Pancreas (tissue), 10 donors: ENCODE measurements at regions not wholly inside any gene's neighbourhood (a gene's known extent, or its start where the extent isn't known, plus 50 kb on each side); places are given as distances from the start of the nearest gene placed in this dataset.

ENCODE experiments used
- ATAC-seq, 4 donors: fragments of 200-7000 bp; cut with Tn5 transposase; one replicate each; pipeline versions ENCODE4 v1.8.0 to v1.9.1; 2020; ENCODE audit warnings: mild to moderate bottlenecking in 4 of 4, moderate library complexity in 4 of 4
- DNase-seq, 6 donors: peaks; one replicate each; pipeline ENCODE4 v3.0.0-alpha.2; 2020
- FAIRE-seq: peaks from 2 replicates; lab custom pipeline; 2012; peaks lifted over from hg19 to GRCh38; lab: Jason Lieb, UNC
- H3K27ac ChIP-seq, 4 donors: fragments of 200-600 bp; sonication (generic); 1 replicate in 3 of 4; 2 replicates in 1 of 4; pipeline versions ENCODE4 v1.5.0 to v1.8.0; 2020
- H3K27me3 ChIP-seq, 4 donors: fragments of 200-600 bp; one replicate each; pipeline ENCODE4 v1.8.0; 2021
- H3K36me3 ChIP-seq, 3 donors: fragments of 200-600 bp; sonication (generic) in 1 of 3; one replicate each; pipeline versions ENCODE4 v1.5.0 to v1.8.0; 2020 to 2021
- H3K4me1 ChIP-seq, 3 donors: fragments of 200-600 bp; one replicate each; pipeline ENCODE4 v1.8.0; 2021
- H3K4me3 ChIP-seq, 4 donors: fragments of 200-600 bp; sonication (generic) in 2 of 4; one replicate each; pipeline versions ENCODE4 v1.5.0 to v1.8.0; 2020 to 2021
- H3K9me3 ChIP-seq, 4 donors: fragments of 200-600 bp; one replicate each; pipeline ENCODE4 v1.8.0; 2021
- WGBS, 2 donors: extraction: QIAGEN DNeasy Blood & Tissue Kit; methylation state at CpG; one replicate each; pipeline ENCODE4 v1.1.7; 2013; 5-methylcytosine and 5-hydroxymethylcytosine counted together
- intact Hi-C, 3 donors: fragments of 100-400 bp; cut with DNase I; formaldehyde crosslinking; loops; one replicate each; pipeline versions ENCODE4 v1.11.1 to v1.14.2; 2022
- TF ChIP-seq, protein P1 (sequence below), 4 donors: fragments of 200-600 bp; sonication (generic) in 3 of 4; IDR thresholded peaks; one replicate each; pipeline versions ENCODE4 v1.5.0 to v1.8.0; 2021; ENCODE audit warnings: antibody characterized with exemption in 4 of 4
- donor health status: healthy with polysubstance abuse.
- donor health status: DM: no; HTN: no; CAD: no; lungs with moderate emphysema.
- donor health status: DM: no; HTN: no; CAD: no.
- donor health status: control.
- donor health status: control.
- donor health status: Bipolar disorder and iron deficiency.
- donor health status: DM: yes; HTN: yes; CAD: no.
- donor health status: DM: no; HTN: no; CAD: no.
- donor health status: DM: no; HTN: no; CAD: no.
- donor health status: DM: yes; HTN: yes; CAD: no.

DNA sequence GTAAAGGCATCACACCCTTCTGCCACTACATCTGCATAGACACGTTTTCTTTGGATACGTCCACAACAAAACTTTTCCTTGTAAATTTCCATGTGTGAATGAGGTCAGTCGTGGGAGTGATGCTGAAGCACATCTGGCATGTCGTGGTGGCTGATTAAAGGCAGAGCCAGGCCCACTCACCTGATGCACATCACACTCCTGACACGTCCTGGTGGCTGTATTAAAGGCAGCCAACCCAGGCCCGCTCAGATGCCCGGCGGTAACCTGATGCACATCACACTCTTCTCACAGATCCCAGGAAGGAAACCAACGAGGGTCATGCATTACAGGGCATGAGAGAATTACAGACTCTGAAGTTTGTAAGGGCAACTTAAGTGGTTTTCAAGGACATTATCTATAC lies 321.6 kb upstream of the B3GAT1 start:
- no peaks in the 10 kb centered on the region for H3K27me3 ChIP-seq
- no peaks in the 10 kb centered on the region for H3K4me1 ChIP-seq
- no peak overlapping the region for H3K4me3 ChIP-seq
- DNase-seq (no peak), ATAC-seq (no peak), FAIRE-seq (no peak)
- H3K27ac ChIP-seq, result no peak overlapping the region
- no peaks in the 10 kb centered on the region for H3K9me3 ChIP-seq
- 48 to 70% methylated on average over 9 of the region's 9 CpGs for WGBS, 2 donors
- intact Hi-C loops, result no loop called here
- no peaks in the 10 kb centered on the region for H3K36me3 ChIP-seq
- TF ChIP-seq, protein P1, sequence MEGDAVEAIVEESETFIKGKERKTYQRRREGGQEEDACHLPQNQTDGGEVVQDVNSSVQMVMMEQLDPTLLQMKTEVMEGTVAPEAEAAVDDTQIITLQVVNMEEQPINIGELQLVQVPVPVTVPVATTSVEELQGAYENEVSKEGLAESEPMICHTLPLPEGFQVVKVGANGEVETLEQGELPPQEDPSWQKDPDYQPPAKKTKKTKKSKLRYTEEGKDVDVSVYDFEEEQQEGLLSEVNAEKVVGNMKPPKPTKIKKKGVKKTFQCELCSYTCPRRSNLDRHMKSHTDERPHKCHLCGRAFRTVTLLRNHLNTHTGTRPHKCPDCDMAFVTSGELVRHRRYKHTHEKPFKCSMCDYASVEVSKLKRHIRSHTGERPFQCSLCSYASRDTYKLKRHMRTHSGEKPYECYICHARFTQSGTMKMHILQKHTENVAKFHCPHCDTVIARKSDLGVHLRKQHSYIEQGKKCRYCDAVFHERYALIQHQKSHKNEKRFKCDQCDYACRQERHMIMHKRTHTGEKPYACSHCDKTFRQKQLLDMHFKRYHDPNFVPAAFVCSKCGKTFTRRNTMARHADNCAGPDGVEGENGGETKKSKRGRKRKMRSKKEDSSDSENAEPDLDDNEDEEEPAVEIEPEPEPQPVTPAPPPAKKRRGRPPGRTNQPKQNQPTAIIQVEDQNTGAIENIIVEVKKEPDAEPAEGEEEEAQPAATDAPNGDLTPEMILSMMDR (IDR thresholded peaks at IDR 0.05), result no peak

DNA sequence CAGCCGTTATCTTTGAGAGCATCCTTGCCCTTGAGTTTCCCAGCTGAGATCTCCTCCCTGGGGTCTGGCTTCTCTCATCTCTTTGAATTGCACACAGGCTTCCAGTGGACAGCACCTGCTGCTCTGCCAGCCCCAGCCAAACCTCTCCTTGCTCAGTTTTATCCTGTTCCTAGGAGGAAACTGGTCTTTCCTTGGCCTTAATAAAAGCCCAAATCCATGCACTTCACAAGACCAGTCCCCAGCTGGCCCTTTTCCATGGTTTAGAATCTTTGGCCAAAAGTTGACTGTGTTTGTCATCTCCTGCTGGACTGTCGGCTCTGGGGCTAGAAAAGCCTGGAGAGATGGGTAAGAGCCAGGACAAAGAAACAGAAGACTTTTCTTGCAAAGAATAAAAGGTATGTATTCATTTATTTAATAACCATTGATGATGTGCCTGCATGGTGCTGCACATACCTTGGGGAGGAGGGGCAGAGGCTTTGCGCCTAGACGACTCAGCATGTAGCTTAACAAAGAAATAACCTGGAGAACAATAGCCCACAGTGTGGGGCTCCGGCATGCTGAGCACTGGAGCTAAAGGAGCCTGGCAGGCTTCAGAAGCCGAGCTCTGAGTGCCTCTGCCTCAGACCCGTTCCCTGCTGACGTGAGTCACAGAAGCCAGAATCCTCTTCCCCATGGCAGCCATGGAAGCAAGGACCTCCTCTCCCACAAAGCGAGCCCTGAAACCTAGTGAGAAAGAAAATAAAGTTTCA lies 319.3 kb upstream of the B3GAT1 start:
- FAIRE-seq (no peak), ATAC-seq (peak in 1 of 4 donors; percentile 32), DNase-seq (no peak)
- no peak overlapping the region for H3K4me3 ChIP-seq
- intact Hi-C loops, result no loop called here
- 57 to 62% methylated on average over 9 of the region's 9 CpGs for WGBS, 2 donors
- no peak overlapping the region for H3K27ac ChIP-seq
- H3K27me3 ChIP-seq, result no peaks in the 10 kb centered on the region
- H3K36me3 ChIP-seq, result no peaks in the 10 kb centered on the region
- H3K4me1 ChIP-seq, result no peaks in the 10 kb centered on the region
- TF ChIP-seq, protein P1 (IDR thresholded peaks at IDR 0.05), result no peak
- no peaks in the 10 kb centered on the region for H3K9me3 ChIP-seq

DNA sequence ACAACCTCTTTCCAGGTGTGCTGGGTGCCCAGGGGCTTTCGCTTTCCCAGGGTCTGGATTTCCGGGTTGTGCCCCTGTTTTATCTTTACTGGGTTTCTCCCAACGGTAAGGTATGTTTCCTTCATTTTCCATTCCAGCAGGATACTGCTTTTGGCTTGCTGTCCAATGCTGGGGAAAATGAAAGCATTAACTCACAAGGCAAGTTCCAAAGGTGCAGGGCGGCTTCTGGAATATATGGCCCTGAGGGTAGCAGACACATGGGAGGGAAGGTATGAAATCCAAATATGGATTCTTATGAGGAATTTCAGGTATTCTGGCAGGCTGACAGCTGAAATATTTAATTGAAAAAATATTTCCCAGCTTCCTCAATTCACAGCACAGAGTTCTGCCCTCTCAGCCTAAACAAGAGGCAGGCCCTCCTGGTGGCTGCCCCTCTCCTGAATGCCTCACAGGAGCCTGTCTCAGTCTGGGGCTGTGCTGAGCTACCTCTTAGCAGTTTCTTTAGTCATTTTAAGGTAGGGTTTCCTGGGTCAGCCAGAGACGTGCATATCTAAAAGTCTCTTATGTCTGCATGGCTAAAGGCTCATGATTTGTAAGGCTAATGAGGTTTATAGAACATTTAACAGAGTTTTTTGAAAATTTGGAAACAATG lies 318.6 kb upstream of the B3GAT1 start:
- ATAC-seq, result peak in 1 of 4 donors; percentile 22
- no peak for FAIRE-seq
- Histone ChIP-seq H3K36me3 (no peaks in the 10 kb centered on the region), H3K27me3 (no peaks in the 10 kb centered on the region), H3K4me1 (no peaks in the 10 kb centered on the region), H3K9me3 (no peaks in the 10 kb centered on the region), H3K27ac (no peak overlapping the region), H3K4me3 (no peak overlapping the region)
- DNase-seq, result no peak
- intact Hi-C loops, result no loop called here
- WGBS, 2 donors, result 64% methylated on average over 5 of the region's 5 CpGs
- TF ChIP-seq, protein P1 (IDR thresholded peaks at IDR 0.05), result no peak

DNA sequence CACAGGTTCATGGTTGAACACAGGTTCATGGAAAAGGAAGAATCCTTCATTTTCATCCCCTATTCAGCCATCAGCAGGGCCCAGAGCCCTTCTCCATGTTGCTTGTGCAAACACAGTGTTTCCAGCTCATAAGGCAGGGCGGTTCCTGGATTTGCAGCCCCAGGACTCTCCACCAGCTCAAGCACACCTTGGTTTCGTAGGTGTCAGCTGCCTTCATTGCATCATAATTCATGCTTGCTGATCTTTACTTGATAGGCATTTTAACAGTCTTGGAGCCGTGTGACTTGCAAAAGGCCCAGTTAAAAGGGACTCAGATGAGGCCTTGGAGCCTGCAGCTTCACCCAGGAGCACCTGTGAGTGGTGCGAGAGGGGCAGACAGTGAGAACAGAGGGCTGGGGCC lies 318.1 kb upstream of the B3GAT1 start:
- ATAC-seq, result no peak
- WGBS, 2 donors, result 72 to 75% methylated on average over 4 of the region's 4 CpGs

More for the DNA sequence above, 318.1 kb upstream of the B3GAT1 start:
- DNase-seq, result no peak
- TF ChIP-seq, protein P1 (IDR thresholded peaks at IDR 0.05), result no peak
- Histone ChIP-seq H3K27me3 (no peaks in the 10 kb centered on the region), H3K4me3 (no peak overlapping the region), H3K27ac (no peak overlapping the region), H3K9me3 (no peaks in the 10 kb centered on the region), H3K4me1 (no peaks in the 10 kb centered on the region), H3K36me3 (no peaks in the 10 kb centered on the region)
- intact Hi-C loops, result no loop called here
- no peak for FAIRE-seq
